Psoas muscle (tissue), 7 donors: ENCODE measurements at regions not wholly inside any gene's neighbourhood (a gene's known extent, or its start where the extent isn't known, plus 50 kb on each side); places are given as distances from the start of the nearest gene placed in this dataset.

ENCODE experiments used
- ATAC-seq, 4 donors: fragments of 200-7000 bp; cut with Tn5 transposase; one replicate each; pipeline ENCODE4 v1.9.1; 2020; ENCODE audit warnings: moderate library complexity in 3 of 4, mild to moderate bottlenecking in 2 of 4
- DNase-seq, 2 donors: peaks; one replicate each; pipeline ENCODE4 v3.0.0-alpha.2; 2020
- H3K27ac ChIP-seq: fragments of 200-600 bp; one replicate; pipeline ENCODE4 v1.8.0; 2022
- H3K27me3 ChIP-seq, 3 donors: fragments of 200-600 bp in 1 of 3; one replicate each; pipeline versions ENCODE4 v1.6.1 to v1.8.0; 2013 to 2022; ENCODE audit warnings: low read length in 2 of 3, mild to moderate bottlenecking in 2 of 3, moderate library complexity in 1 of 3; ENCODE audit not compliant: insufficient read depth in 3 of 3
- H3K36me3 ChIP-seq, 2 donors: fragments of 200-600 bp in 1 of 2; one replicate each; pipeline versions ENCODE4 v1.6.1 to v1.8.0; 2013 to 2022; ENCODE audit warnings: low read depth in 1 of 2, mild to moderate bottlenecking in 1 of 2, moderate library complexity in 1 of 2; ENCODE audit not compliant: insufficient read depth in 1 of 2
- H3K4me1 ChIP-seq: fragments of 200-600 bp; one replicate; pipeline ENCODE4 v1.8.0; 2022
- H3K4me3 ChIP-seq: fragments of 200-600 bp; one replicate; pipeline ENCODE4 v1.8.0; 2022; ENCODE audit warnings: mild to moderate bottlenecking
- H3K9me3 ChIP-seq: fragments of 200-600 bp; one replicate; pipeline ENCODE4 v1.8.0; 2022
- WGBS, 3 donors: extraction: QIAGEN DNeasy Blood & Tissue Kit; methylation state at CpG; one replicate each; pipeline versions ENCODE4 v1.1.6 to v1.1.7; 2013; 5-methylcytosine and 5-hydroxymethylcytosine counted together
- intact Hi-C, 2 donors: fragments of 100-400 bp; cut with DNase I; formaldehyde crosslinking; loops; one replicate each; pipeline versions ENCODE4 v1.11.0 to v1.14.2; 2022
- TF ChIP-seq, protein P1 (sequence below): fragments of 200-600 bp; IDR thresholded peaks from one replicate; pipeline ENCODE4 v1.8.0; 2022; ENCODE audit warnings: antibody characterized with exemption
- donor health status: healthy with polysubstance abuse.
- donor health status: DM: no; HTN: no; CAD: no; lungs with moderate emphysema.
- donor health status: Bipolar disorder and iron deficiency.
- donor health status: healthy.
- donor health status: DM: yes; HTN: yes; CAD: no.
- donor health status: DM: no; HTN: no; CAD: no.
- donor health status: DM: yes; HTN: yes; CAD: no.

DNA sequence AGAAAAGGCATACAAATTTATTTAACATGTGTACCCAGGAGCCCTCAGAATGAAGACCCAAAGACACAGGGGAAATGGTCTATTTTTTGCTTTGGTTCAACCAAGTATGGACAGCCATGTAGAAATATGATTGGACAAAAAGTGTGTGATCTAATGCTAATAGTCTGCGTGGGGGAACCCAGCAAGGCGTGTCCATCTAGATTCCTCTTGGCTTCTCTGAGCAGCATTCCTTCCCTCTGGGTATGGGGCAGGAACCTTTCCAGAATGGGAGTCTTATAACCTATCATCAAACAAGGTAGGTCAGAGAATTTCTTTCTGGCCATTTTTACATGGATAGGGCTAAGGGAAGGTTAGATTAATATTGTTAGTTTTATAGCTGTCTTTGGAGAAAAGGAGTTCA is 698.2 kb downstream of the FGF9 start:
- Histone ChIP-seq H3K27me3 (no peaks in the 10 kb centered on the region), H3K4me1 (no peaks in the 10 kb centered on the region), H3K4me3 (no peak overlapping the region), H3K27ac (no peak overlapping the region), H3K9me3 (peaks cover 11% of the 10 kb centered on the region), H3K36me3 (no peaks in the 10 kb centered on the region)
- ATAC-seq (no peak), DNase-seq (no peak)
- intact Hi-C loops = no loop called here
- 73 to 78% (median 77%) methylated on average over 2 of the region's 2 CpGs for WGBS, 3 donors
- TF ChIP-seq, protein P1, sequence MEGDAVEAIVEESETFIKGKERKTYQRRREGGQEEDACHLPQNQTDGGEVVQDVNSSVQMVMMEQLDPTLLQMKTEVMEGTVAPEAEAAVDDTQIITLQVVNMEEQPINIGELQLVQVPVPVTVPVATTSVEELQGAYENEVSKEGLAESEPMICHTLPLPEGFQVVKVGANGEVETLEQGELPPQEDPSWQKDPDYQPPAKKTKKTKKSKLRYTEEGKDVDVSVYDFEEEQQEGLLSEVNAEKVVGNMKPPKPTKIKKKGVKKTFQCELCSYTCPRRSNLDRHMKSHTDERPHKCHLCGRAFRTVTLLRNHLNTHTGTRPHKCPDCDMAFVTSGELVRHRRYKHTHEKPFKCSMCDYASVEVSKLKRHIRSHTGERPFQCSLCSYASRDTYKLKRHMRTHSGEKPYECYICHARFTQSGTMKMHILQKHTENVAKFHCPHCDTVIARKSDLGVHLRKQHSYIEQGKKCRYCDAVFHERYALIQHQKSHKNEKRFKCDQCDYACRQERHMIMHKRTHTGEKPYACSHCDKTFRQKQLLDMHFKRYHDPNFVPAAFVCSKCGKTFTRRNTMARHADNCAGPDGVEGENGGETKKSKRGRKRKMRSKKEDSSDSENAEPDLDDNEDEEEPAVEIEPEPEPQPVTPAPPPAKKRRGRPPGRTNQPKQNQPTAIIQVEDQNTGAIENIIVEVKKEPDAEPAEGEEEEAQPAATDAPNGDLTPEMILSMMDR = no peak

DNA sequence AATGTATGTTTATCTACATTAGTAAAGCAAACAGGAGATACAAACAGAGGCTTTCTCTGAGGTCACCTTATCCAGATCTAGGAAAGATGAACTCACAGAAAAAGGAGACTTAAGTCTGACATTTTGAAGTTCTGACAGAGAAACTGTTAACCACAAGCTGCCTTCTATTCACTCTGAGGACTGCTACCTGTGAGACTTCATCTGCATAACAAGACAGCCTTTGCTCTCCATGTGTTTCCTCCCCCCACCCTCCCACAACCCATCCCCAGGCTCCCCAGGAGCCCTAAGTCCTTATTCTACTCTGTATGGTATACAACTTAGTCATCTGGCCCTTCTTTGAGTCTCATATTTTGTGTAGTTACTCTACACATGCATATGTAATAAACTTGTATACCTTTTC is 699.0 kb downstream of the FGF9 start:
- Histone ChIP-seq H3K27me3 (no peaks in the 10 kb centered on the region), H3K4me3 (no peak overlapping the region), H3K9me3 (peaks cover 7% of the 10 kb centered on the region), H3K27ac (no peak overlapping the region), H3K36me3 (no peaks in the 10 kb centered on the region), H3K4me1 (no peaks in the 10 kb centered on the region)
- TF ChIP-seq, protein P1 = no peak
- intact Hi-C loops = no loop called here
- no peak for ATAC-seq
- no peak for DNase-seq

DNA sequence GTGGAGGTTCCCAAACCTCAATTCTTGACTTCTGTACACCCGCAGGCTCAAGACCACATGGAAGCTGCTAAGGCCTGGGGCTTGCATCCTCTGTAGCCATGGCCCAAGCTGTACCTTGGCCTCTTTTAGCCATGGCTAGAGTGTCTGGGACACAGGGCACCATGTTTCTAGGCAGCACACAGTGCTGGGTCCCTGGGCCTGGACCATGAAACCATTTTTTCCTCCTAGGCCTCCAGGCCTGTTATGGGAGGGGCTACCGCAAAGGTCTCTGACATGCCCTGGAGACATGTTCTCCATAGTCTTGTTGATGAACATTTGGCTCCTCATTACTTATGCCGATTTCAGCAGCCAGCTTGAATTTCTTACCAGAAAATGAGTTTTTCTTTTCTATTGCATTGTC is 701.4 kb downstream of the FGF9 start:
- Histone ChIP-seq H3K27me3 (no peaks in the 10 kb centered on the region), H3K27ac (no peak overlapping the region), H3K9me3 (no peaks in the 10 kb centered on the region), H3K4me1 (no peaks in the 10 kb centered on the region), H3K36me3 (no peaks in the 10 kb centered on the region), H3K4me3 (no peak overlapping the region)
- WGBS, 3 donors = 90 to 96% (median 95%) methylated on average over 3 of the region's 3 CpGs
- intact Hi-C loops = no loop called here
- TF ChIP-seq, protein P1 = no peak
- DNase-seq = no peak
- ATAC-seq = no peak

DNA sequence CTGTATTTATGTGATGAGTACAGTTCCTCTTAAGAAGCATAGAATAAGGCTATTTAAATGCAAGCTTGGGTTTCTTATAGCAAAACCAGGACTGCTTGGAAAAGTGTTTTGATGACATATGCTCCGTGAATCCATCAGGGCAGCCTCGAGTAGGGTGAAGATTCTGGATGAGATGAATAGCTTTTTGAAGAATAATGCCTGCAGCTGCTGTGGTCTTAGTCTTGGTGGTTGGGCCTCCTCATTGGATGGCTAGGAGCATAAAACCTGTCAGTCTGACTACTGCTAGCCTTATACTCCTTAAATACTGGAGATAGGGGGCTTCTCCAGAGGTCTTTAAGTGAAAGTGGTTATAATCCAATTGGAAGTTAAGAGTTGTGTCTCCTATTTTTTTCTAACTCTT is 704.3 kb downstream of the FGF9 start:
- H3K27me3 ChIP-seq = no peaks in the 10 kb centered on the region
- TF ChIP-seq, protein P1 = no peak
- ATAC-seq (no peak), DNase-seq (no peak)
- no peak overlapping the region for H3K4me3 ChIP-seq
- H3K36me3 ChIP-seq = no peaks in the 10 kb centered on the region
- H3K9me3 ChIP-seq = no peaks in the 10 kb centered on the region
- H3K4me1 ChIP-seq = no peaks in the 10 kb centered on the region
- intact Hi-C loops = no loop called here
- no peak overlapping the region for H3K27ac ChIP-seq
- 59 to 73% (median 68%) methylated on average over 2 of the region's 2 CpGs for WGBS, 3 donors

DNA sequence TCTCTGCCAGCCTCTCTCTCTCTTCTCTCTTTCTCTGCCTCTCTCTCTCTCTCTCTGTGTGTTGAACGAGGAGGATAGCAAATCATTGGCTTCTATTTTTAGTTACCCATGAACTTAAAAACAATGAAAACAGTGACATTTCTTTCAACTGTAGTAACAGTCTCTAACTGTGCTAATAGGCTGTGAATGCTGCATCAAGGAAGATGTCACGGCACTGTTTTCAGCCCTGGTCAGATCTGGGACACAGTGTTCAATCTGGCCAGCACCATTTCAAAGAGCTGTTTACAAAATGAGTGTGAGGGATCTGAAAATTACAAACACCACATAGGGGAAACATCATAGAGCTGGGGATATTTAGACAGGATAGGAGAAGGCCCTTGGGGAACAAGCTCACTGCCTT is 717.0 kb downstream of the FGF9 start:
- DNase-seq (no peak), ATAC-seq (no peak)
- H3K27me3 ChIP-seq = no peaks in the 10 kb centered on the region
- WGBS, 3 donors = 22 to 33% (median 26%) methylated on average over 2 of the region's 2 CpGs
- intact Hi-C loops = no loop called here
- no peak overlapping the region for H3K27ac ChIP-seq
- TF ChIP-seq, protein P1 = no peak
- H3K4me1 ChIP-seq = no peaks in the 10 kb centered on the region
- no peak overlapping the region for H3K4me3 ChIP-seq
- H3K36me3 ChIP-seq = no peaks in the 10 kb centered on the region
- H3K9me3 ChIP-seq = no peaks in the 10 kb centered on the region
